Neural cell (in vitro differentiated cells): ENCODE measurements at regions not wholly inside any gene's neighbourhood (a gene's known extent, or its start where the extent isn't known, plus 50 kb on each side); places are given as distances from the start of the nearest gene placed in this dataset.

ENCODE experiments used
- H2AFZ ChIP-seq: fragments of 200-600, 300-800 bp; sonication (generic), shearing (Covaris generic); 2 replicates; pipeline ENCODE4 v1.6.0; 2014; ENCODE audit warnings: low read depth, mild to moderate bottlenecking, antibody characterized with exemption, low read length, moderate library complexity
- H3F3A ChIP-seq: fragments of 200-600 bp; shearing (Covaris generic); 2 replicates; pipeline ENCODE4 v1.6.1; 2016; ENCODE audit warnings: mild to moderate bottlenecking, moderate library complexity, mixed read lengths, antibody characterized with exemption, low read length; ENCODE audit not compliant: insufficient read depth, poor library complexity, severe bottlenecking
- H3K27ac ChIP-seq: fragments of 200-600, 300-800 bp; sonication (generic), shearing (Covaris generic); 2 replicates; pipeline ENCODE4 v1.5.1; 2014; ENCODE audit warnings: mild to moderate bottlenecking, low read length, moderate library complexity
- H3K27me3 ChIP-seq: fragments of 300-800, 200-600 bp; sonication (generic), shearing (Covaris generic); 2 replicates; pipeline ENCODE4 v1.6.0; 2014; ENCODE audit warnings: mild to moderate bottlenecking, low read depth, low read length, moderate library complexity; ENCODE audit not compliant: insufficient read depth
- H3K36me3 ChIP-seq: fragments of 300-800, 200-600 bp; sonication (generic), shearing (Covaris generic); 2 replicates; pipeline ENCODE4 v1.5.1; 2014; ENCODE audit warnings: mild to moderate bottlenecking, antibody characterized with exemption, low read length, moderate library complexity; ENCODE audit not compliant: insufficient read depth
- H3K4me2 ChIP-seq: fragments of 300-800, 200-600 bp; sonication (generic), shearing (Covaris generic); 2 replicates; pipeline ENCODE4 v1.6.0; 2014; ENCODE audit warnings: mild to moderate bottlenecking, low read length
- H3K4me3 ChIP-seq: fragments of 300-800, 200-600 bp; sonication (generic), shearing (Covaris generic); 2 replicates; pipeline ENCODE4 v1.5.1; 2014; ENCODE audit warnings: mild to moderate bottlenecking, low read length, moderate library complexity
- H3K79me2 ChIP-seq: fragments of 200-600 bp; shearing (Covaris generic); replicated peaks from 2 replicates; pipeline ENCODE4 v1.6.0; 2014; ENCODE audit warnings: mild to moderate bottlenecking, low read length, moderate library complexity; ENCODE audit not compliant: insufficient read depth
- H3K9ac ChIP-seq: fragments of 300-800, 200-600 bp; sonication (generic), shearing (Covaris generic); 2 replicates; pipeline ENCODE4 v1.6.1; 2016; ENCODE audit warnings: mild to moderate bottlenecking, low read length, mixed read lengths
- H3K9me2 ChIP-seq: fragments of 200-600 bp; shearing (Covaris generic); 2 replicates; pipeline ENCODE4 v1.6.1; 2016; ENCODE audit warnings: mild to moderate bottlenecking, low read length, mixed read lengths; ENCODE audit not compliant: insufficient read depth
- H3K9me3 ChIP-seq: fragments of 200-600, 300-800 bp; sonication (generic), shearing (Covaris generic); 2 replicates; pipeline ENCODE4 v1.6.1; 2016; ENCODE audit warnings: mild to moderate bottlenecking, mixed run types, low read length, moderate library complexity, mixed read lengths
- H4K20me1 ChIP-seq: fragments of 200-600 bp; shearing (Covaris generic); 2 replicates; pipeline ENCODE4 v1.6.1; 2016; ENCODE audit warnings: mild to moderate bottlenecking, mixed run types; ENCODE audit not compliant: insufficient read depth
- EP300 ChIP-seq: fragments of 450-650 bp; conservative IDR thresholded peaks from 2 replicates; pipeline ENCODE4 v1.6.1; 2014; ENCODE audit warnings: antibody characterized with exemption, mild to moderate bottlenecking, moderate library complexity; ENCODE audit not compliant: poor library complexity, severe bottlenecking
- EZH2 ChIP-seq: fragments of 200-600, 300-800 bp; shearing (Covaris generic), sonication (generic); IDR thresholded peaks from 2 replicates; pipeline ENCODE4 v1.6.1; 2014; ENCODE audit warnings: antibody characterized with exemption, low read length, borderline replicate concordance, mild to moderate bottlenecking; ENCODE audit not compliant: insufficient read depth, poor library complexity, severe bottlenecking
- MXI1 ChIP-seq: fragments of 450-650 bp; conservative IDR thresholded peaks from 2 replicates; pipeline ENCODE4 v1.6.1; 2014; ENCODE audit warnings: antibody characterized with exemption, mild to moderate bottlenecking; ENCODE audit not compliant: poor library complexity, severe bottlenecking
- POLR2AphosphoS5 ChIP-seq: IDR thresholded peaks from 2 replicates; pipeline ENCODE4 v1.6.1; 2012
- RAD21 ChIP-seq: fragments of 450-650 bp; conservative IDR thresholded peaks from 2 replicates; pipeline ENCODE4 v1.6.1; 2014; ENCODE audit warnings: antibody characterized with exemption, mild to moderate bottlenecking, moderate library complexity
- SMC3 ChIP-seq: fragments of 450-650 bp; conservative IDR thresholded peaks from 2 replicates; pipeline ENCODE4 v1.6.1; 2014; ENCODE audit warnings: antibody characterized with exemption, mild to moderate bottlenecking, moderate library complexity; ENCODE audit not compliant: poor library complexity
- TAF1 ChIP-seq: IDR thresholded peaks from 2 replicates; pipeline ENCODE4 v1.6.1; 2012; ENCODE audit warnings: low read depth
- TF ChIP-seq, protein P1 (sequence below): fragments of 450-650 bp; IDR thresholded peaks from 2 replicates; pipeline ENCODE4 v1.5.1; 2014; ENCODE audit warnings: antibody characterized with exemption, mild to moderate bottlenecking, moderate library complexity; ENCODE audit not compliant: poor library complexity, severe bottlenecking
- TF ChIP-seq, protein P2 (sequence below): IDR thresholded peaks from 2 replicates; pipeline ENCODE4 v1.6.1; 2012; ENCODE audit warnings: borderline replicate concordance

DNA sequence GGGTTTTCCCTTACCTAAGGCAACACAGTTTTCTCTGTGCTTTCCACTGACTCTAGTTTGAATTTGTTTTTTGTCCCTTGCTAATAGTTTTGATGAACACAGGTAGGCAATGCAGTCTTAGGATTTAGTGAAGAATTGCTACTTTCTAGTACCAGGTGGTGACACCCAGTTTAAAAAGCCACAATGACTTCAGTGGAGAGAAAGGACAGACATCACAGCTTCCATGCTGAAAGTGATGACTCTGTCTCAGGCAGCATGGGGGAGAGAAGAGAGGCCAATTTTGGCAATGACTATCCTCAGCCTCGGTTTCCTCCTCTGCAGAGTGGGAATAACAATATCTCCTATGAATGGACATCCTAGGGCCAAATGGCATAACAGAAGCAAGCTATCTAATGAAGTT, 118.8 kb downstream of the AXIN2 start:
- no peaks in the 10 kb centered on the region for H3K9me2 ChIP-seq
- TF ChIP-seq SMC3 (no peak), POLR2AphosphoS5 (no peak), RAD21 (no peak), EZH2 (no peak), EP300 (no peak), TAF1 (no peak)
- TF ChIP-seq, protein P1, sequence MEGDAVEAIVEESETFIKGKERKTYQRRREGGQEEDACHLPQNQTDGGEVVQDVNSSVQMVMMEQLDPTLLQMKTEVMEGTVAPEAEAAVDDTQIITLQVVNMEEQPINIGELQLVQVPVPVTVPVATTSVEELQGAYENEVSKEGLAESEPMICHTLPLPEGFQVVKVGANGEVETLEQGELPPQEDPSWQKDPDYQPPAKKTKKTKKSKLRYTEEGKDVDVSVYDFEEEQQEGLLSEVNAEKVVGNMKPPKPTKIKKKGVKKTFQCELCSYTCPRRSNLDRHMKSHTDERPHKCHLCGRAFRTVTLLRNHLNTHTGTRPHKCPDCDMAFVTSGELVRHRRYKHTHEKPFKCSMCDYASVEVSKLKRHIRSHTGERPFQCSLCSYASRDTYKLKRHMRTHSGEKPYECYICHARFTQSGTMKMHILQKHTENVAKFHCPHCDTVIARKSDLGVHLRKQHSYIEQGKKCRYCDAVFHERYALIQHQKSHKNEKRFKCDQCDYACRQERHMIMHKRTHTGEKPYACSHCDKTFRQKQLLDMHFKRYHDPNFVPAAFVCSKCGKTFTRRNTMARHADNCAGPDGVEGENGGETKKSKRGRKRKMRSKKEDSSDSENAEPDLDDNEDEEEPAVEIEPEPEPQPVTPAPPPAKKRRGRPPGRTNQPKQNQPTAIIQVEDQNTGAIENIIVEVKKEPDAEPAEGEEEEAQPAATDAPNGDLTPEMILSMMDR, result no peak
- TF ChIP-seq, protein P2, sequence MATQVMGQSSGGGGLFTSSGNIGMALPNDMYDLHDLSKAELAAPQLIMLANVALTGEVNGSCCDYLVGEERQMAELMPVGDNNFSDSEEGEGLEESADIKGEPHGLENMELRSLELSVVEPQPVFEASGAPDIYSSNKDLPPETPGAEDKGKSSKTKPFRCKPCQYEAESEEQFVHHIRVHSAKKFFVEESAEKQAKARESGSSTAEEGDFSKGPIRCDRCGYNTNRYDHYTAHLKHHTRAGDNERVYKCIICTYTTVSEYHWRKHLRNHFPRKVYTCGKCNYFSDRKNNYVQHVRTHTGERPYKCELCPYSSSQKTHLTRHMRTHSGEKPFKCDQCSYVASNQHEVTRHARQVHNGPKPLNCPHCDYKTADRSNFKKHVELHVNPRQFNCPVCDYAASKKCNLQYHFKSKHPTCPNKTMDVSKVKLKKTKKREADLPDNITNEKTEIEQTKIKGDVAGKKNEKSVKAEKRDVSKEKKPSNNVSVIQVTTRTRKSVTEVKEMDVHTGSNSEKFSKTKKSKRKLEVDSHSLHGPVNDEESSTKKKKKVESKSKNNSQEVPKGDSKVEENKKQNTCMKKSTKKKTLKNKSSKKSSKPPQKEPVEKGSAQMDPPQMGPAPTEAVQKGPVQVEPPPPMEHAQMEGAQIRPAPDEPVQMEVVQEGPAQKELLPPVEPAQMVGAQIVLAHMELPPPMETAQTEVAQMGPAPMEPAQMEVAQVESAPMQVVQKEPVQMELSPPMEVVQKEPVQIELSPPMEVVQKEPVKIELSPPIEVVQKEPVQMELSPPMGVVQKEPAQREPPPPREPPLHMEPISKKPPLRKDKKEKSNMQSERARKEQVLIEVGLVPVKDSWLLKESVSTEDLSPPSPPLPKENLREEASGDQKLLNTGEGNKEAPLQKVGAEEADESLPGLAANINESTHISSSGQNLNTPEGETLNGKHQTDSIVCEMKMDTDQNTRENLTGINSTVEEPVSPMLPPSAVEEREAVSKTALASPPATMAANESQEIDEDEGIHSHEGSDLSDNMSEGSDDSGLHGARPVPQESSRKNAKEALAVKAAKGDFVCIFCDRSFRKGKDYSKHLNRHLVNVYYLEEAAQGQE, result no peak
- no peaks in the 10 kb centered on the region for H3K79me2 ChIP-seq
- no peaks in the 10 kb centered on the region for H3K9me3 ChIP-seq
- H3F3A ChIP-seq, result no peaks in the 10 kb centered on the region
- H4K20me1 ChIP-seq, result no peaks in the 10 kb centered on the region
- H3K4me2 ChIP-seq, result no peak overlapping the region
- no peak overlapping the region for H3K9ac ChIP-seq
- H2AFZ ChIP-seq, result no peak overlapping the region
- no peaks in the 10 kb centered on the region for H3K27me3 ChIP-seq
- no peak overlapping the region for H3K27ac ChIP-seq
- no peak overlapping the region for H3K4me3 ChIP-seq
- H3K36me3 ChIP-seq, result no peaks in the 10 kb centered on the region

DNA sequence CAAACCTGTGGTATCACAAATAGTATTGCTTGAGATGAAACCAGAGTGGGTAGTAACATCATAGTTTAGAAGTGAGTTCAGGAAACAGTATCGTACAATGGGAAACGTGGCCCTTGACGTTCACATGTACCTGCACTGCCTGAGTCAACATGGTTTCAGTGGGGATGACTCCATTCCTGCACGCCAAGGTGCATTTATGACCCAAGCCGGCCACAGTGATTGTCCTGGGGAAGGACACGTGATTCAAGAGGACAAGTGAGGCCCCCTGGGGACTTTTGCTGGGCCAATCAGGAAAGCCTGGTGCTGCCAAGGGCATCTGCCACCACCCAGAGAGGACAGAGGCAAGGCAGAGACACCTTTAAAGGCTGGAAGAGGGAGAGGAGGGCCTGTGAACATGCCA, 119.2 kb downstream of the AXIN2 start:
- no peaks in the 10 kb centered on the region for H3K36me3 ChIP-seq
- no peaks in the 10 kb centered on the region for H3K79me2 ChIP-seq
- no peak overlapping the region for H2AFZ ChIP-seq
- no peak overlapping the region for H3K27ac ChIP-seq
- H4K20me1 ChIP-seq, result no peaks in the 10 kb centered on the region
- H3F3A ChIP-seq, result no peaks in the 10 kb centered on the region
- H3K4me2 ChIP-seq, result no peak overlapping the region
- H3K9me2 ChIP-seq, result no peaks in the 10 kb centered on the region
- no peaks in the 10 kb centered on the region for H3K9me3 ChIP-seq
- no peak for TF ChIP-seq EP300
- TF ChIP-seq, protein P2, result no peak
- no peak for TF ChIP-seq TAF1
- no peak for TF ChIP-seq RAD21
- TF ChIP-seq, protein P1, result no peak
- TF ChIP-seq MXI1, result no peak
- no peak for TF ChIP-seq POLR2AphosphoS5
- no peak for TF ChIP-seq EZH2
- TF ChIP-seq SMC3, result no peak
- H3K27me3 ChIP-seq, result no peaks in the 10 kb centered on the region
- H3K9ac ChIP-seq, result no peak overlapping the region
- H3K4me3 ChIP-seq, result no peak overlapping the region
